IMR-90 (cell line): ENCODE measurements at regions not wholly inside any gene's neighbourhood (a gene's known extent, or its start where the extent isn't known, plus 50 kb on each side); places are given as distances from the start of the nearest gene placed in this dataset.

Experiments
- ATAC-seq: fragments of 200-7000 bp; cut with Tn5 transposase; 2 replicates; pipeline ENCODE4 v1.9.1; 2020; ENCODE audit warnings: low read depth, mild to moderate bottlenecking, moderate library complexity
- BruUV-seq: library from RNA; stranded (reverse); fragments of 400-500 nt; replicated peaks from 2 replicates; lab custom pipeline; 2021; lab: Mats Ljungman, UMichigan
- CTCF ChIA-PET: fragments of 300-600 bp; formaldehyde crosslinking; extraction: SDS; loops from one replicate; lab custom pipeline; 2021; ENCODE audit warnings: antibody characterized with exemption; lab: Yijun Ruan, JAX
- POLR2A ChIA-PET: fragments of 300-600 bp; sonication (Branson Sonifier 250); formaldehyde crosslinking; loops from one replicate; lab custom pipeline; 2022; ENCODE audit warnings: antibody characterized with exemption; ENCODE audit not compliant: unreplicated experiment; lab: Charles Lee
- DNase-seq: peaks from one replicate; pipeline ENCODE4 v3.0.0; 2013
- H2AFZ ChIP-seq: replicated peaks from 2 replicates; pipeline ENCODE3; 2013; ENCODE audit warnings: low read length, mild to moderate bottlenecking; ENCODE audit not compliant: poor library complexity
- H2AK5ac ChIP-seq: 2 replicates; pipeline ENCODE4 v1.6.1; 2013; ENCODE audit warnings: low read depth, low read length, inconsistent platforms
- H2AK9ac ChIP-seq: replicated peaks from 2 replicates; pipeline ENCODE3; 2013; ENCODE audit warnings: mild to moderate bottlenecking, low read depth, low read length, moderate library complexity; ENCODE audit not compliant: poor library complexity
- H2BK120ac ChIP-seq: 2 replicates; pipeline ENCODE4 v1.6.1; 2013; ENCODE audit warnings: low read depth, low read length, inconsistent platforms
- H2BK15ac ChIP-seq: 3 replicates; pipeline ENCODE4 v1.6.1; 2013; ENCODE audit warnings: low read depth, low read length, inconsistent platforms
- H2BK20ac ChIP-seq: 2 replicates; pipeline ENCODE4 v1.6.1; 2013; ENCODE audit warnings: low read depth, mild to moderate bottlenecking, inconsistent platforms, low read length, moderate library complexity
- H2BK5ac ChIP-seq: 2 replicates; pipeline ENCODE4 v1.6.1; 2013; ENCODE audit warnings: mild to moderate bottlenecking, low read depth, low read length, inconsistent platforms; ENCODE audit not compliant: poor library complexity, severe bottlenecking
- H3K14ac ChIP-seq: replicated peaks from 2 replicates; pipeline ENCODE4 v1.6.1; 2013; ENCODE audit warnings: low read depth, low read length, inconsistent platforms
- H3K18ac ChIP-seq: 2 replicates; pipeline ENCODE4 v1.6.1; 2013; ENCODE audit warnings: low read depth, low read length, control low read depth
- H3K23ac ChIP-seq: 2 replicates; pipeline ENCODE4 v1.6.1; 2013; ENCODE audit warnings: low read depth, low read length, inconsistent platforms
- H3K27ac ChIP-seq: 2 replicates; pipeline ENCODE4 v1.5.1; 2013; ENCODE audit warnings: mild to moderate bottlenecking, control low read depth, low read length; ENCODE audit not compliant: insufficient read depth
- H3K27me3 ChIP-seq: 2 replicates; pipeline ENCODE4 v1.6.1; 2013; ENCODE audit warnings: low read length; ENCODE audit not compliant: control insufficient read depth, insufficient read depth
- H3K36me3 ChIP-seq: 2 replicates; pipeline ENCODE4 v1.6.1; 2013; ENCODE audit warnings: low read length, mixed read lengths; ENCODE audit not compliant: control insufficient read depth, insufficient read depth
- H3K4ac ChIP-seq: 2 replicates; pipeline ENCODE4 v1.6.1; 2013; ENCODE audit warnings: low read depth, low read length, inconsistent platforms
- H3K4me1 ChIP-seq: 2 replicates; pipeline ENCODE4 v1.6.1; 2013; ENCODE audit warnings: low read length, mixed read lengths; ENCODE audit not compliant: control insufficient read depth, insufficient read depth
- H3K4me2 ChIP-seq: 2 replicates; pipeline ENCODE4 v1.6.1; 2013; ENCODE audit warnings: low read depth, mild to moderate bottlenecking, control low read depth, low read length, moderate library complexity
- H3K4me3 ChIP-seq: 2 replicates; pipeline ENCODE4 v1.5.1; 2013; ENCODE audit warnings: low read depth, mild to moderate bottlenecking, control low read depth, low read length, moderate library complexity; ENCODE audit not compliant: insufficient read depth
- H3K56ac ChIP-seq: 2 replicates; pipeline ENCODE4 v1.6.1; 2013; ENCODE audit warnings: low read length, inconsistent platforms; ENCODE audit not compliant: insufficient read depth; ENCODE audit errors: extremely low read depth
- H3K79me1 ChIP-seq, 2 experiments: 2 replicates each; pipeline ENCODE4 v1.6.1; 2013; ENCODE audit warnings: low read length in 2 of 2, inconsistent platforms in 1 of 2, low read depth in 1 of 2
- H3K9ac ChIP-seq: 2 replicates; pipeline ENCODE4 v1.6.1; 2013; ENCODE audit warnings: low read depth, low read length, control low read depth
- H3K9me1 ChIP-seq: 2 replicates; pipeline ENCODE4 v1.6.1; 2013; ENCODE audit warnings: low read length, inconsistent platforms; ENCODE audit not compliant: insufficient read depth
- H3K9me3 ChIP-seq: 2 replicates; pipeline ENCODE4 v1.6.1; 2013; ENCODE audit warnings: low read length; ENCODE audit not compliant: control insufficient read depth, insufficient read depth
- H4K20me1 ChIP-seq: 2 replicates; pipeline ENCODE4 v1.6.1; 2013; ENCODE audit warnings: low read length, inconsistent platforms; ENCODE audit not compliant: insufficient read depth
- H4K5ac ChIP-seq: 2 replicates; pipeline ENCODE4 v1.6.1; 2013; ENCODE audit warnings: mild to moderate bottlenecking, low read depth, low read length, control low read depth
- H4K8ac ChIP-seq, 2 experiments: 2 replicates each; pipeline ENCODE4 v1.6.1; 2013; ENCODE audit warnings: low read depth in 2 of 2, low read length in 2 of 2, control low read depth in 1 of 2, inconsistent platforms in 1 of 2
- H4K91ac ChIP-seq: 2 replicates; pipeline ENCODE4 v1.6.1; 2013; ENCODE audit warnings: low read depth, low read length, inconsistent platforms; ENCODE audit not compliant: insufficient read depth
- BHLHE40 ChIP-seq: fragments of 150-350 bp; IDR thresholded peaks from 2 replicates; pipeline ENCODE4 v1.6.1; 2016; ENCODE audit warnings: mild to moderate bottlenecking, low read depth, low read length
- CEBPB ChIP-seq: IDR thresholded peaks from 2 replicates; pipeline ENCODE4 v1.6.1; 2012; ENCODE audit warnings: low read depth, low read length, improper control_type of control experiment
- CHD1 ChIP-seq: IDR thresholded peaks from 2 replicates; pipeline ENCODE4 v1.6.1; 2012; ENCODE audit warnings: low read depth, low read length, improper control_type of control experiment
- FOS ChIP-seq: fragments of 150-350 bp; IDR thresholded peaks from 2 replicates; pipeline ENCODE4 v1.6.1; 2016; ENCODE audit warnings: low read depth, low read length
- MAFK ChIP-seq: IDR thresholded peaks from 2 replicates; pipeline ENCODE4 v1.6.1; 2012; ENCODE audit warnings: low read depth, low read length, improper control_type of control experiment
- MAZ ChIP-seq: IDR thresholded peaks from 2 replicates; pipeline ENCODE4 v1.6.1; 2012; ENCODE audit warnings: low read depth, mild to moderate bottlenecking, low read length, improper control_type of control experiment, moderate library complexity, borderline replicate concordance
- MXI1 ChIP-seq: IDR thresholded peaks from 2 replicates; pipeline ENCODE4 v1.6.1; 2012; ENCODE audit warnings: low read depth, mild to moderate bottlenecking, low read length, moderate library complexity, borderline replicate concordance
- NFE2L2 ChIP-seq: fragments of 150-350 bp; IDR thresholded peaks from 2 replicates; pipeline ENCODE4 v1.6.1; 2016; ENCODE audit warnings: low read depth, mild to moderate bottlenecking, low read length
- POLR2A ChIP-seq: IDR thresholded peaks from 2 replicates; pipeline ENCODE4 v1.6.1; 2012; ENCODE audit warnings: mild to moderate bottlenecking, low read depth, low read length
- RAD21 ChIP-seq: IDR thresholded peaks from 2 replicates; pipeline ENCODE4 v1.6.1; 2012; ENCODE audit warnings: low read length, improper control_type of control experiment
- RCOR1 ChIP-seq: IDR thresholded peaks from 2 replicates; pipeline ENCODE4 v1.6.1; 2012; ENCODE audit warnings: mild to moderate bottlenecking, low read length, improper control_type of control experiment; ENCODE audit not compliant: insufficient replicate concordance
- RFX5 ChIP-seq: IDR thresholded peaks from 2 replicates; pipeline ENCODE4 v1.8.0; 2012; ENCODE audit warnings: low read depth, mild to moderate bottlenecking, low read length, moderate library complexity
- SMC3 ChIP-seq: fragments of 150-350 bp; IDR thresholded peaks from 2 replicates; pipeline ENCODE4 v1.6.1; 2016; ENCODE audit warnings: low read depth, mild to moderate bottlenecking, antibody characterized with exemption, low read length, moderate library complexity
- WGBS, 2 experiments: methylation state at CpG; one replicate each; pipeline versions ENCODE4 v1.1.5 to v1.1.7; 2013; ENCODE audit warnings: missing lambda C conversion rate in 2 of 2; ENCODE audit not compliant: insufficient read length in 1 of 2; ENCODE audit errors: extremely low coverage in 2 of 2; 5-methylcytosine and 5-hydroxymethylcytosine counted together
- dilution Hi-C: fragments of 300-500 bp; cut with HindIII; formaldehyde crosslinking; loops from one replicate; pipeline ENCODE4 v1.14.3; 2018; ENCODE audit warnings: low sequenced_read_pairs; ENCODE audit not compliant: unreplicated experiment
- in situ Hi-C: fragments of 300-500 bp; cut with MboI; formaldehyde crosslinking; loops from 3 replicates; pipeline ENCODE4 v1.14.3; 2019; ENCODE audit warnings: low sequenced_read_pairs, inconsistent platforms, mixed read lengths
- intact Hi-C: fragments of 100-400 bp; cut with micrococcal nuclease; formaldehyde crosslinking; loops from 2 replicates; pipeline ENCODE4 v1.10.0; 2022
- TF ChIP-seq, protein P1 (sequence below): fragments of 150-350 bp; IDR thresholded peaks from 2 replicates; pipeline ENCODE4 v1.6.1; 2017; ENCODE audit warnings: mild to moderate bottlenecking, antibody characterized with exemption, low read length, low read depth
- TF ChIP-seq, protein P2 (sequence below): conservative IDR thresholded peaks from 2 replicates; pipeline ENCODE4 v1.5.1; 2012; ENCODE audit warnings: mild to moderate bottlenecking, low read depth, low read length, improper control_type of control experiment
- TF ChIP-seq, protein P3 (sequence below): fragments of 150-350 bp; IDR thresholded peaks from 2 replicates; pipeline ENCODE4 v1.6.1; 2016; ENCODE audit warnings: low read depth, mild to moderate bottlenecking, low read length, moderate library complexity, borderline replicate concordance

- no peaks in the 10 kb centered on the region for H3K9me3 ChIP-seq
Measured at GRCh38 chr3:110624576-110624975, 447.0 kb upstream of the NECTIN3 start.

More at GRCh38 chr3:110624576-110624975, 447.0 kb upstream of the NECTIN3 start:
- H2AFZ ChIP-seq = no peak overlapping the region
- 0 out of 2 replicates have a peak, but pooled peaks cover 2% of the 10 kb centered on the region for H3K4me1 ChIP-seq
- BruUV-seq = no TSS peak
- H3K4me2 ChIP-seq = no peak overlapping the region
- H3K4me3 ChIP-seq = no peak overlapping the region
- no peak overlapping the region for H3K14ac ChIP-seq
- no peak overlapping the region for H2AK9ac ChIP-seq
- peak overlapping the region; percentile 28 to 41; a peak in 2 of 4 replicates for H4K8ac ChIP-seq
- intact Hi-C loops = no loop called here
- no peak overlapping the region for H2BK20ac ChIP-seq
- DNase-seq (peak; percentile 68), ATAC-seq (no peak)
- in situ Hi-C loops = no loop called here
- no peak for TF ChIP-seq RAD21
- no peak for TF ChIP-seq MAFK
- TF ChIP-seq, protein P1, sequence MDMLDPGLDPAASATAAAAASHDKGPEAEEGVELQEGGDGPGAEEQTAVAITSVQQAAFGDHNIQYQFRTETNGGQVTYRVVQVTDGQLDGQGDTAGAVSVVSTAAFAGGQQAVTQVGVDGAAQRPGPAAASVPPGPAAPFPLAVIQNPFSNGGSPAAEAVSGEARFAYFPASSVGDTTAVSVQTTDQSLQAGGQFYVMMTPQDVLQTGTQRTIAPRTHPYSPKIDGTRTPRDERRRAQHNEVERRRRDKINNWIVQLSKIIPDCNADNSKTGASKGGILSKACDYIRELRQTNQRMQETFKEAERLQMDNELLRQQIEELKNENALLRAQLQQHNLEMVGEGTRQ = no peak
- TF ChIP-seq RCOR1 = no peak
- TF ChIP-seq SMC3 = no peak
- TF ChIP-seq, protein P2, sequence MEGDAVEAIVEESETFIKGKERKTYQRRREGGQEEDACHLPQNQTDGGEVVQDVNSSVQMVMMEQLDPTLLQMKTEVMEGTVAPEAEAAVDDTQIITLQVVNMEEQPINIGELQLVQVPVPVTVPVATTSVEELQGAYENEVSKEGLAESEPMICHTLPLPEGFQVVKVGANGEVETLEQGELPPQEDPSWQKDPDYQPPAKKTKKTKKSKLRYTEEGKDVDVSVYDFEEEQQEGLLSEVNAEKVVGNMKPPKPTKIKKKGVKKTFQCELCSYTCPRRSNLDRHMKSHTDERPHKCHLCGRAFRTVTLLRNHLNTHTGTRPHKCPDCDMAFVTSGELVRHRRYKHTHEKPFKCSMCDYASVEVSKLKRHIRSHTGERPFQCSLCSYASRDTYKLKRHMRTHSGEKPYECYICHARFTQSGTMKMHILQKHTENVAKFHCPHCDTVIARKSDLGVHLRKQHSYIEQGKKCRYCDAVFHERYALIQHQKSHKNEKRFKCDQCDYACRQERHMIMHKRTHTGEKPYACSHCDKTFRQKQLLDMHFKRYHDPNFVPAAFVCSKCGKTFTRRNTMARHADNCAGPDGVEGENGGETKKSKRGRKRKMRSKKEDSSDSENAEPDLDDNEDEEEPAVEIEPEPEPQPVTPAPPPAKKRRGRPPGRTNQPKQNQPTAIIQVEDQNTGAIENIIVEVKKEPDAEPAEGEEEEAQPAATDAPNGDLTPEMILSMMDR = no peak
- no peak for TF ChIP-seq NFE2L2
- TF ChIP-seq RFX5 = no peak
- TF ChIP-seq CEBPB = no peak
- no peak for TF ChIP-seq CHD1
- no peak for TF ChIP-seq BHLHE40
- no peak for TF ChIP-seq POLR2A
- no peak for TF ChIP-seq FOS
- no peak for TF ChIP-seq MAZ
- TF ChIP-seq, protein P3, sequence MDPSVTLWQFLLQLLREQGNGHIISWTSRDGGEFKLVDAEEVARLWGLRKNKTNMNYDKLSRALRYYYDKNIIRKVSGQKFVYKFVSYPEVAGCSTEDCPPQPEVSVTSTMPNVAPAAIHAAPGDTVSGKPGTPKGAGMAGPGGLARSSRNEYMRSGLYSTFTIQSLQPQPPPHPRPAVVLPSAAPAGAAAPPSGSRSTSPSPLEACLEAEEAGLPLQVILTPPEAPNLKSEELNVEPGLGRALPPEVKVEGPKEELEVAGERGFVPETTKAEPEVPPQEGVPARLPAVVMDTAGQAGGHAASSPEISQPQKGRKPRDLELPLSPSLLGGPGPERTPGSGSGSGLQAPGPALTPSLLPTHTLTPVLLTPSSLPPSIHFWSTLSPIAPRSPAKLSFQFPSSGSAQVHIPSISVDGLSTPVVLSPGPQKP = no peak
- TF ChIP-seq MXI1 = no peak
- no peak overlapping the region for H3K27ac ChIP-seq
- ChIA-PET POLR2A (no interaction called here), CTCF (no interaction called here)
- H2AK5ac ChIP-seq = no peak overlapping the region
- no peak overlapping the region; the same call in 1 of the 2 replicates for H3K18ac ChIP-seq
- H2BK5ac ChIP-seq = no peak overlapping the region
- H3K4ac ChIP-seq = peak overlapping the region; percentile 12; the same call in 1 of the 2 replicates
- no peaks in the 10 kb centered on the region for H3K27me3 ChIP-seq
- no peak overlapping the region for H3K9ac ChIP-seq
- H4K20me1 ChIP-seq = no peaks in the 10 kb centered on the region
- no peak overlapping the region for H4K5ac ChIP-seq
- no peaks in the 10 kb centered on the region for H3K9me1 ChIP-seq
- no peaks in the 10 kb centered on the region for H3K79me1 ChIP-seq
- peak overlapping the region; percentile 23 for H2BK120ac ChIP-seq
- H3K23ac ChIP-seq = no peak overlapping the region
- no peaks in the 10 kb centered on the region for H3K36me3 ChIP-seq
- no peak overlapping the region for H4K91ac ChIP-seq
- no peak overlapping the region for H3K56ac ChIP-seq
- no CpG with 5 or more reads among the region's 3 CpGs for WGBS, 2 experiments
- H2BK15ac ChIP-seq = no peak overlapping the region
- dilution Hi-C loops = no loop called here
